ENCODE measurements at regions not wholly inside any gene's neighbourhood (a gene's known extent, or its start where the extent isn't known, plus 50 kb on each side); places are given as distances from the start of the nearest gene placed in this dataset.

DNA sequence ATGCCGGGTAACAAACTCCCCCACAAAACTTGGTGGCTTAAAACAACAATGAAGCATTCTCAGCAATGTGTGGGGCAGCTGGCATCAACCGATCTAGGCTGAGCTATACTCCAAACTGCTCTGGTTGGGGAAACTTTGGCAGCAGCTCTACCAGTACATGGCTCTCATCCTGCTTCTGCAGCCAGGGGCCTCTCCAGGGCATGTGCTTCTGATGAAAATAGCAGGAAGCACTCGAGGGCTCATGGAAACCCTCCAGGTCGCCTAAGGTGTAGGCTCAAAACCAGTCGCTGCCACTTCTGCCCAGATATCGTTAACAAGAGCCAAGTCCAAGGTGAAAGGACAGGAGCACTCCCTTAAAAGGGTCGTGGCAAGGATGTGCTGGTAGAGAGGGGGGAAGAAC is 134.1 kb downstream of the TEX36 start:
- no peak overlapping the region for H3K4me3 ChIP-seq
- TF ChIP-seq CTCF (IDR thresholded peaks at IDR 0.05): no peak
- DNase-seq (ENCODE audit: low spot score): no peak

GRCh38 chr10:125548356-125548755 is 134.6 kb downstream of the TEX36 start:
- no peak overlapping the region for H3K4me3 ChIP-seq
- H3K27ac ChIP-seq: no peak overlapping the region
- TF ChIP-seq CTCF (IDR thresholded peaks at IDR 0.05): no peak
- no peak for DNase-seq (ENCODE audit: low spot score)

More for the DNA sequence above, 134.1 kb downstream of the TEX36 start:
- H3K27ac ChIP-seq: no peak overlapping the region

GRCh38 chr10:125547010-125547650 is 135.8 kb downstream of the TEX36 start:
- Histone ChIP-seq H3K4me3 (no peak overlapping the region), H3K27ac (no peak overlapping the region)
- DNase-seq (ENCODE audit: low spot score): no peak
- no peak for TF ChIP-seq CTCF (IDR thresholded peaks at IDR 0.05)

DNA sequence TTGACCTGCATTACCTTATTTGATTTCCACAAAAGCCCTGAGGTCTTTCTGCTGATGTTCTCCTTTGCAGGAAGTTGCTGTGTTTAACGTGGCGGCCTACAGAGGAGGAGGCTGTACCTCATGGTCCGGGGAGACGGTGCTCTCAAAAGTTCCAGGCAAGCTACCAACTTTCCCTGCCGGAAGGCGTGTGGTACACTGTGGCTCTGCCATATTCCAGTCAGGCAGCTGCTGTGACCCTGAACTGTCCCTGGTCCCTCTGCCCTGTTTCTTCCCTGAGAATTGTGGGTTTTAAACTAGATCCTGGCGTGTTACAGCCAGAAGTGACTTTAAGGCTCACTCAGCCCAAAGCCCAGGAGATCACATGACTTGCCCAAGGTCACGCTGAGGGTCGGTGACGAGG is 139.2 kb downstream of the TEX36 start:
- DNase-seq (ENCODE audit: low spot score): no peak
- Histone ChIP-seq H3K4me3 (no peak overlapping the region), H3K27ac (no peak overlapping the region)
- TF ChIP-seq CTCF (IDR thresholded peaks at IDR 0.05): no peak

GRCh38 chr10:125538947-125539731 is 143.8 kb downstream of the TEX36 start:
- no peak for DNase-seq (ENCODE audit: low spot score)
- H3K27ac ChIP-seq: no peak overlapping the region
- no peak for TF ChIP-seq CTCF (IDR thresholded peaks at IDR 0.05)
- H3K4me3 ChIP-seq: no peak overlapping the region

GRCh38 chr10:125536236-125536635 is 146.7 kb downstream of the TEX36 start:
- Histone ChIP-seq H3K4me3 (no peak overlapping the region), H3K27ac (no peak overlapping the region)
- no peak for TF ChIP-seq CTCF (IDR thresholded peaks at IDR 0.05)
- no peak for DNase-seq (ENCODE audit: low spot score)

DNA sequence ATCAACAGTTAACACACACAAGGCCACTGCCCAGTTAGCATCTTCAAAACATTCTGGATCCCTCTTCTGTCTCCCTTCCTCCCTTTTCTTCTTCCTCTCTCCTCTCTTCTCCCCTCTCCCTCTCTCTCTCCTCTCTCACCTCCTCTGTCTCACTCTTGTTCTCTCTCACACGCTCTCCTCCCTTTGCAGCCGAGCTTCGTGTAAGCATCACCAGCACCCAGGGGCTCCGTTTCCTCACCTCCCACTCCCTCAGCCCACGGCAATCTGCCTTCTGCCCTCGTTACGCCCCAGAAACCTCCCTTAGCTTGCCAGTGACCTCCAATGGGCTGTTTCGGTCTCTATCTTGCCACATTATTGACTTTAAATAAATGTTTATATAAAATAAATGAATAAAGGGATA is 147.4 kb downstream of the TEX36 start:
- H3K27ac ChIP-seq: no peak overlapping the region
- H3K4me3 ChIP-seq: no peak overlapping the region
- TF ChIP-seq CTCF (IDR thresholded peaks at IDR 0.05): no peak
- no peak for DNase-seq (ENCODE audit: low spot score)
